Hematopoietic multipotent progenitor cell treated with erythropoietin and hydrocortisone succinate and interleukin-3 and kit ligand, for 17 days (in vitro differentiated cells): ENCODE measurements at regions not wholly inside any gene's neighbourhood (a gene's known extent, or its start where the extent isn't known, plus 50 kb on each side); places are given as distances from the start of the nearest gene placed in this dataset.

ENCODE experiments used
- DNase-seq: peaks from one replicate; pipeline ENCODE4 v3.0.0-alpha.2; 2015; ENCODE audit warnings: low spot score

- DNase-seq = no peak
These were observed 101.3 kb downstream of the NUDT12 start for GRCh38 chr5:103461243-103461642.

GRCh38 chr5:103458497-103459040 is 104.0 kb downstream of the NUDT12 start:
- DNase-seq = no peak

- no peak for DNase-seq
These were observed 106.1 kb downstream of the NUDT12 start for GRCh38 chr5:103456476-103456875.

- DNase-seq = no peak
These were observed 106.8 kb downstream of the NUDT12 start for GRCh38 chr5:103455796-103456195.

GRCh38 chr5:103454770-103455169 is 107.8 kb downstream of the NUDT12 start:
- no peak for DNase-seq

- DNase-seq = no peak
These were observed 109.9 kb downstream of the NUDT12 start for GRCh38 chr5:103452666-103453065.

GRCh38 chr5:103452089-103452488 is 110.5 kb downstream of the NUDT12 start:
- no peak for DNase-seq

- no peak for DNase-seq
These were observed 111.3 kb downstream of the NUDT12 start for GRCh38 chr5:103451261-103451660.

GRCh38 chr5:103450333-103451061 is 112.1 kb downstream of the NUDT12 start:
- no peak for DNase-seq

GRCh38 chr5:103446813-103447212 is 115.8 kb downstream of the NUDT12 start:
- no peak for DNase-seq

- no peak for DNase-seq
These were observed 117.1 kb downstream of the NUDT12 start for GRCh38 chr5:103445426-103446035.

GRCh38 chr5:103444333-103445038 is 118.1 kb downstream of the NUDT12 start:
- no peak for DNase-seq

GRCh38 chr5:103442750-103443149 is 119.8 kb downstream of the NUDT12 start:
- no peak for DNase-seq

GRCh38 chr5:103441523-103441922 is 121.1 kb downstream of the NUDT12 start:
- no peak for DNase-seq

GRCh38 chr5:103439007-103439406 is 123.6 kb downstream of the NUDT12 start:
- no peak for DNase-seq

GRCh38 chr5:103436656-103437055 is 125.9 kb downstream of the NUDT12 start:
- DNase-seq = no peak

- DNase-seq = no peak
These were observed 126.5 kb downstream of the NUDT12 start for GRCh38 chr5:103436112-103436511.

GRCh38 chr5:103435136-103435889 is 127.3 kb downstream of the NUDT12 start:
- DNase-seq = no peak

- DNase-seq = no peak
These were observed 128.5 kb downstream of the NUDT12 start for GRCh38 chr5:103434057-103434456.

- no peak for DNase-seq
These were observed 129.4 kb downstream of the NUDT12 start for GRCh38 chr5:103433211-103433610.

GRCh38 chr5:103428923-103429322 is 133.7 kb downstream of the NUDT12 start:
- DNase-seq = no peak

GRCh38 chr5:103428411-103428871 is 134.1 kb downstream of the NUDT12 start:
- DNase-seq = no peak
